GM23338 (cell line): ENCODE measurements at regions not wholly inside any gene's neighbourhood (a gene's known extent, or its start where the extent isn't known, plus 50 kb on each side); places are given as distances from the start of the nearest gene placed in this dataset.

ENCODE experiments used
- ATAC-seq: fragments of 200-7000 bp; cut with Tn5 transposase; 3 replicates; pipeline ENCODE4 v1.9.1; 2020
- DNase-seq: peaks from one replicate; pipeline ENCODE4 v3.0.0-alpha.2; 2015; ENCODE audit warnings: low spot score
- H2AFZ ChIP-seq: fragments of 200-600 bp; sonication (generic); 2 replicates; pipeline ENCODE4 v1.8.0; 2016; ENCODE audit warnings: antibody characterized with exemption, mild to moderate bottlenecking, moderate library complexity
- H3F3A ChIP-seq: fragments of 200-600 bp; sonication (generic); replicated peaks from 2 replicates; pipeline ENCODE4 v1.8.0; 2017; ENCODE audit warnings: antibody characterized with exemption, mixed run types, low read depth
- H3K27ac ChIP-seq: fragments of 200-600 bp; sonication (generic); 2 replicates; pipeline ENCODE4 v1.6.1; 2016; ENCODE audit warnings: low read depth
- H3K27me3 ChIP-seq: fragments of 200-600 bp; sonication (generic); 2 replicates; pipeline ENCODE4 v1.8.0; 2016; ENCODE audit warnings: mild to moderate bottlenecking, mixed run types, moderate library complexity; ENCODE audit not compliant: insufficient read depth
- H3K36me3 ChIP-seq: fragments of 200-600 bp; sonication (generic); 2 replicates; pipeline ENCODE4 v1.8.0; 2016; ENCODE audit warnings: mild to moderate bottlenecking; ENCODE audit not compliant: insufficient read depth
- H3K4me1 ChIP-seq: fragments of 200-600 bp; sonication (generic); 2 replicates; pipeline ENCODE4 v1.8.0; 2016; ENCODE audit warnings: mild to moderate bottlenecking, moderate library complexity; ENCODE audit not compliant: insufficient read depth
- H3K4me2 ChIP-seq: fragments of 200-600 bp; sonication (generic); 2 replicates; pipeline ENCODE4 v1.7.1; 2017; ENCODE audit warnings: mixed run types
- H3K4me3 ChIP-seq: fragments of 200-600 bp; sonication (generic); 2 replicates; pipeline ENCODE4 v1.6.1; 2016; ENCODE audit warnings: mixed run types
- H3K79me2 ChIP-seq: fragments of 200-600 bp; sonication (generic); replicated peaks from 2 replicates; pipeline ENCODE4 v1.8.0; 2017; ENCODE audit warnings: mild to moderate bottlenecking; ENCODE audit not compliant: insufficient read depth
- H3K9me2 ChIP-seq: fragments of 200-600 bp; sonication (generic); 2 replicates; pipeline ENCODE4 v1.8.0; 2017; ENCODE audit not compliant: insufficient read depth
- H4K20me1 ChIP-seq: fragments of 200-600 bp; sonication (generic); replicated peaks from 2 replicates; pipeline ENCODE4 v1.8.0; 2017; ENCODE audit warnings: mild to moderate bottlenecking; ENCODE audit not compliant: insufficient read depth
- H3K27ac Mint-ChIP-seq: 2 replicates; pipeline ENCODE4 v1.8.0; 2020; ENCODE audit warnings: inconsistent platforms, mild to moderate bottlenecking, moderate library complexity, mixed read lengths
- H3K27me3 Mint-ChIP-seq: 3 replicates; pipeline ENCODE4 v1.8.0; 2022; ENCODE audit warnings: low read depth, mild to moderate bottlenecking, moderate library complexity, mixed read lengths, inconsistent platforms; ENCODE audit not compliant: insufficient read depth, poor library complexity
- H3K36me3 Mint-ChIP-seq: 3 replicates; pipeline ENCODE4 v1.8.0; 2021; ENCODE audit warnings: low read depth, mild to moderate bottlenecking, inconsistent platforms, moderate library complexity, mixed read lengths
- H3K4me1 Mint-ChIP-seq: 3 replicates; pipeline ENCODE4 v1.8.0; 2020; ENCODE audit warnings: mild to moderate bottlenecking, inconsistent platforms, mixed read lengths
- H3K4me3 Mint-ChIP-seq: 3 replicates; pipeline ENCODE4 v1.8.0; 2021; ENCODE audit warnings: moderate library complexity, mild to moderate bottlenecking, inconsistent platforms, mixed read lengths
- H3K9me3 Mint-ChIP-seq: 3 replicates; pipeline ENCODE4 v1.8.0; 2020; ENCODE audit warnings: moderate library complexity, mild to moderate bottlenecking, inconsistent platforms, mixed read lengths
- EZH2 ChIP-seq: fragments of 200-600 bp; sonication (generic); IDR thresholded peaks from one replicate; pipeline ENCODE4 v1.8.0; 2017; ENCODE audit warnings: antibody characterized with exemption, mild to moderate bottlenecking, low read depth; ENCODE audit not compliant: unreplicated experiment
- JUNB ChIP-seq: IDR thresholded peaks from one replicate; pipeline ENCODE4 v1.6.1; 2016; ENCODE audit warnings: antibody characterized with exemption; ENCODE audit not compliant: unreplicated experiment
- ZNF114 ChIP-seq: fragments of 250-450 bp; sonication (Bioruptor Pico); IDR thresholded peaks from 2 replicates; pipeline ENCODE4 v1.5.0; 2020; ENCODE audit warnings: mild to moderate bottlenecking, moderate library complexity
- TF ChIP-seq, protein P1 (sequence below), 2 experiments: fragments of 200-600 bp in 1 of 2; sonication (generic) in 1 of 2; conservative IDR thresholded peaks; 2 replicates each; pipeline versions ENCODE4 v1.5.1 to v1.6.1; 2016 to 2017; ENCODE audit warnings: antibody characterized with exemption in 2 of 2, low read depth in 2 of 2, mild to moderate bottlenecking in 2 of 2, moderate library complexity in 1 of 2
- TF ChIP-seq, protein P2 (sequence below): fragments of 250-450 bp; sonication (Bioruptor Pico); IDR thresholded peaks from 2 replicates; pipeline ENCODE4 v1.5.0; 2020; ENCODE audit warnings: mild to moderate bottlenecking, moderate library complexity
- TF ChIP-seq, protein P3 (sequence below): IDR thresholded peaks from one replicate; pipeline ENCODE4 v1.6.1; 2018; ENCODE audit warnings: antibody characterized with exemption; ENCODE audit not compliant: unreplicated experiment

DNA sequence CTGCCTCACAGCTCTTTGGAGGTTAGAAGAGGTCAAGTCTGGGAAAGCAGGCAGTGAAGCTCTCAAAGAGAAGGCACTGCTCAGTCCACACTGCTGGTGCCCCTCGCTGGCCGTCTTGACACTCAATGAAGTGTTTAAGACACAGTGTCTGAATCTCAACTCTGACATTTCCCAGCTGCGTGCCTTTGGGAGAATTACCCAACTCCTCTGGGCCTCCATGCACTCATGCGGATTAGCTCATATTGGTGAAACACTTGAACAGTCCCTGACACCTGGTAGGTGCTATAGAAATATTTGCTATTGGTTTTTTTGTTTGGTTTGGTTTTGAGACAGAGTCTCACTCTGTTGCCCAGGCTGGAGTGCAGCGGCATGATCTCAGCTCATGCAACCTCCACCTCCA is 281.0 kb downstream of the SRBD1 start:
- no peak for DNase-seq
- H3K4me3 ChIP-seq, result no peak overlapping the region
- no peak overlapping the region for H2AFZ ChIP-seq
- Mint-ChIP-seq H3K4me1 (peaks cover 17% of the 10 kb centered on the region), H3K36me3 (peaks cover 2% of the 10 kb centered on the region; the same call in 1 of the 3 replicates), H3K27me3 (peaks cover 4% of the 10 kb centered on the region), H3K4me3 (no peak overlapping the region), H3K9me3 (no peaks in the 10 kb centered on the region; the same call in 2 of the 3 replicates), H3K27ac (no peak overlapping the region)
- H4K20me1 ChIP-seq, result no peaks in the 10 kb centered on the region
- H3K27me3 ChIP-seq, result no peaks in the 10 kb centered on the region
- TF ChIP-seq, protein P1, sequence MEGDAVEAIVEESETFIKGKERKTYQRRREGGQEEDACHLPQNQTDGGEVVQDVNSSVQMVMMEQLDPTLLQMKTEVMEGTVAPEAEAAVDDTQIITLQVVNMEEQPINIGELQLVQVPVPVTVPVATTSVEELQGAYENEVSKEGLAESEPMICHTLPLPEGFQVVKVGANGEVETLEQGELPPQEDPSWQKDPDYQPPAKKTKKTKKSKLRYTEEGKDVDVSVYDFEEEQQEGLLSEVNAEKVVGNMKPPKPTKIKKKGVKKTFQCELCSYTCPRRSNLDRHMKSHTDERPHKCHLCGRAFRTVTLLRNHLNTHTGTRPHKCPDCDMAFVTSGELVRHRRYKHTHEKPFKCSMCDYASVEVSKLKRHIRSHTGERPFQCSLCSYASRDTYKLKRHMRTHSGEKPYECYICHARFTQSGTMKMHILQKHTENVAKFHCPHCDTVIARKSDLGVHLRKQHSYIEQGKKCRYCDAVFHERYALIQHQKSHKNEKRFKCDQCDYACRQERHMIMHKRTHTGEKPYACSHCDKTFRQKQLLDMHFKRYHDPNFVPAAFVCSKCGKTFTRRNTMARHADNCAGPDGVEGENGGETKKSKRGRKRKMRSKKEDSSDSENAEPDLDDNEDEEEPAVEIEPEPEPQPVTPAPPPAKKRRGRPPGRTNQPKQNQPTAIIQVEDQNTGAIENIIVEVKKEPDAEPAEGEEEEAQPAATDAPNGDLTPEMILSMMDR (conservative IDR thresholded peaks at IDR 0.05; ENCODE audit: low read depth in 2 of 2), result no peak
- no peak for ATAC-seq
- no peaks in the 10 kb centered on the region; the same call in 1 of the 2 replicates for H3K4me1 ChIP-seq
- no peaks in the 10 kb centered on the region for H3K79me2 ChIP-seq
- no peak overlapping the region for H3K27ac ChIP-seq
- no peak overlapping the region for H3K4me2 ChIP-seq
- H3K36me3 ChIP-seq, result no peaks in the 10 kb centered on the region
- no peaks in the 10 kb centered on the region for H3F3A ChIP-seq
- H3K9me2 ChIP-seq, result peaks cover 16% of the 10 kb centered on the region

DNA sequence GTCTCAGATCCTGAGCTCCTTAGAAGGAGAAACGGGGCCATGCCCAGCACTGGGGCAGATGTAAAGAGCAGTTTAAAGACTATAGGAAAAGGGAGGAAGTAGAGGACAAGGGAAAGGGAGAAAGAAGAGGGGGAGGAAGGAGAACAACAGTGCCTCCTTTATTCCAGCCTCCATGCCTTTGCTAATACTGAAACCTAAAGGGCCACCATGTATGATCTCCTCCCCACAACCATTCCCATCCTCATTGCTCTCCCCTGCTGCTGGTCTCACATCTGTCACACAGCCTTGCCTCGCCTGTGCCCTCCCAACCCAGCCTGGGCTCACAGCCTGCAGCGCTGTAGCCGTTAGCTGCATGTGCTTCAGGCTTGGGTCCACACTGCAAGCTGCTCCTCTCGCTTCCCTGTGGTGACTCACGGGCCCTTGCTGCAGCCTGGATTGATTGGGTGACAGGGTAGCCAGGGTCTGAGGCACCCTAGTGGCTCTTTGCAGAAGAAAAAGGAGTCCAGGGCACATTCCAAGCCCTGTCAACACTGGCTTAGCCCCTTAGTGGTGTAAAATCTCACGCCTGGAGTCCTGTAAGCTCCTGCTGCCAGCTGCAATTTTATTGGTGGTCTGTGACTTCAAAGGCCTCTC is 281.9 kb downstream of the SRBD1 start:
- Histone ChIP-seq H3K4me1 (no peaks in the 10 kb centered on the region; the same call in 1 of the 2 replicates), H2AFZ (no peak overlapping the region), H3K79me2 (no peaks in the 10 kb centered on the region), H3K27ac (no peak overlapping the region), H3K9me2 (peaks cover 16% of the 10 kb centered on the region), H3K36me3 (no peaks in the 10 kb centered on the region; the same call in 1 of the 2 replicates), H4K20me1 (no peaks in the 10 kb centered on the region), H3K27me3 (no peaks in the 10 kb centered on the region), H3F3A (no peaks in the 10 kb centered on the region), H3K4me2 (no peak overlapping the region), H3K4me3 (no peak overlapping the region)
- no peak for DNase-seq
- Mint-ChIP-seq H3K9me3 (peaks cover 1% of the 10 kb centered on the region), H3K36me3 (peaks cover 2% of the 10 kb centered on the region; the same call in 1 of the 3 replicates), H3K27me3 (peaks cover 4% of the 10 kb centered on the region), H3K4me3 (no peak overlapping the region), H3K27ac (no peak overlapping the region; the same call in 1 of the 2 replicates), H3K4me1 (peaks cover 17% of the 10 kb centered on the region)
- peak; percentile 76 for ATAC-seq
- TF ChIP-seq, protein P2, sequence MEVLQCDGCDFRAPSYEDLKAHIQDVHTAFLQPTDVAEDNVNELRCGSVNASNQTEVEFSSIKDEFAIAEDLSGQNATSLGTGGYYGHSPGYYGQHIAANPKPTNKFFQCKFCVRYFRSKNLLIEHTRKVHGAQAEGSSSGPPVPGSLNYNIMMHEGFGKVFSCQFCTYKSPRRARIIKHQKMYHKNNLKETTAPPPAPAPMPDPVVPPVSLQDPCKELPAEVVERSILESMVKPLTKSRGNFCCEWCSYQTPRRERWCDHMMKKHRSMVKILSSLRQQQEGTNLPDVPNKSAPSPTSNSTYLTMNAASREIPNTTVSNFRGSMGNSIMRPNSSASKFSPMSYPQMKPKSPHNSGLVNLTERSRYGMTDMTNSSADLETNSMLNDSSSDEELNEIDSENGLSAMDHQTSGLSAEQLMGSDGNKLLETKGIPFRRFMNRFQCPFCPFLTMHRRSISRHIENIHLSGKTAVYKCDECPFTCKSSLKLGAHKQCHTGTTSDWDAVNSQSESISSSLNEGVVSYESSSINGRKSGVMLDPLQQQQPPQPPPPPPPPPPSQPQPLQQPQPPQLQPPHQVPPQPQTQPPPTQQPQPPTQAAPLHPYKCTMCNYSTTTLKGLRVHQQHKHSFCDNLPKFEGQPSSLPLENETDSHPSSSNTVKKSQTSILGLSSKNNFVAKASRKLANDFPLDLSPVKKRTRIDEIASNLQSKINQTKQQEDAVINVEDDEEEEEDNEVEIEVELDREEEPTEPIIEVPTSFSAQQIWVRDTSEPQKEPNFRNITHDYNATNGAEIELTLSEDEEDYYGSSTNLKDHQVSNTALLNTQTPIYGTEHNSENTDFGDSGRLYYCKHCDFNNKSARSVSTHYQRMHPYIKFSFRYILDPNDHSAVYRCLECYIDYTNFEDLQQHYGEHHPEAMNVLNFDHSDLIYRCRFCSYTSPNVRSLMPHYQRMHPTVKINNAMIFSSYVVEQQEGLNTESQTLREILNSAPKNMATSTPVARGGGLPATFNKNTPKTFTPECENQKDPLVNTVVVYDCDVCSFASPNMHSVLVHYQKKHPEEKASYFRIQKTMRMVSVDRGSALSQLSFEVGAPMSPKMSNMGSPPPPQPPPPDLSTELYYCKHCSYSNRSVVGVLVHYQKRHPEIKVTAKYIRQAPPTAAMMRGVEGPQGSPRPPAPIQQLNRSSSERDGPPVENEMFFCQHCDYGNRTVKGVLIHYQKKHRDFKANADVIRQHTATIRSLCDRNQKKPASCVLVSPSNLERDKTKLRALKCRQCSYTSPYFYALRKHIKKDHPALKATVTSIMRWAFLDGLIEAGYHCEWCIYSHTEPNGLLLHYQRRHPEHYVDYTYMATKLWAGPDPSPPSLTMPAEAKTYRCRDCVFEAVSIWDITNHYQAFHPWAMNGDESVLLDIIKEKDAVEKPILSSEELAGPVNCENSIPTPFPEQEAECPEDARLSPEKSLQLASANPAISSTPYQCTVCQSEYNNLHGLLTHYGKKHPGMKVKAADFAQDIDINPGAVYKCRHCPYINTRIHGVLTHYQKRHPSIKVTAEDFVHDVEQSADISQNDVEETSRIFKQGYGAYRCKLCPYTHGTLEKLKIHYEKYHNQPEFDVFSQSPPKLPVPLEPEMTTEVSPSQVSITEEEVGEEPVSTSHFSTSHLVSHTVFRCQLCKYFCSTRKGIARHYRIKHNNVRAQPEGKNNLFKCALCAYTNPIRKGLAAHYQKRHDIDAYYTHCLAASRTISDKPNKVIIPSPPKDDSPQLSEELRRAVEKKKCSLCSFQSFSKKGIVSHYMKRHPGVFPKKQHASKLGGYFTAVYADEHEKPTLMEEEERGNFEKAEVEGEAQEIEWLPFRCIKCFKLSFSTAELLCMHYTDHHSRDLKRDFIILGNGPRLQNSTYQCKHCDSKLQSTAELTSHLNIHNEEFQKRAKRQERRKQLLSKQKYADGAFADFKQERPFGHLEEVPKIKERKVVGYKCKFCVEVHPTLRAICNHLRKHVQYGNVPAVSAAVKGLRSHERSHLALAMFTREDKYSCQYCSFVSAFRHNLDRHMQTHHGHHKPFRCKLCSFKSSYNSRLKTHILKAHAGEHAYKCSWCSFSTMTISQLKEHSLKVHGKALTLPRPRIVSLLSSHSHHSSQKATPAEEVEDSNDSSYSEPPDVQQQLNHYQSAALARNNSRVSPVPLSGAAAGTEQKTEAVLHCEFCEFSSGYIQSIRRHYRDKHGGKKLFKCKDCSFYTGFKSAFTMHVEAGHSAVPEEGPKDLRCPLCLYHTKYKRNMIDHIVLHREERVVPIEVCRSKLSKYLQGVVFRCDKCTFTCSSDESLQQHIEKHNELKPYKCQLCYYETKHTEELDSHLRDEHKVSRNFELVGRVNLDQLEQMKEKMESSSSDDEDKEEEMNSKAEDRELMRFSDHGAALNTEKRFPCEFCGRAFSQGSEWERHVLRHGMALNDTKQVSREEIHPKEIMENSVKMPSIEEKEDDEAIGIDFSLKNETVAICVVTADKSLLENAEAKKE (CRISPR knock-in tag), result no peak
- no peak for TF ChIP-seq EZH2
- no peak for TF ChIP-seq JUNB
- TF ChIP-seq, protein P3, sequence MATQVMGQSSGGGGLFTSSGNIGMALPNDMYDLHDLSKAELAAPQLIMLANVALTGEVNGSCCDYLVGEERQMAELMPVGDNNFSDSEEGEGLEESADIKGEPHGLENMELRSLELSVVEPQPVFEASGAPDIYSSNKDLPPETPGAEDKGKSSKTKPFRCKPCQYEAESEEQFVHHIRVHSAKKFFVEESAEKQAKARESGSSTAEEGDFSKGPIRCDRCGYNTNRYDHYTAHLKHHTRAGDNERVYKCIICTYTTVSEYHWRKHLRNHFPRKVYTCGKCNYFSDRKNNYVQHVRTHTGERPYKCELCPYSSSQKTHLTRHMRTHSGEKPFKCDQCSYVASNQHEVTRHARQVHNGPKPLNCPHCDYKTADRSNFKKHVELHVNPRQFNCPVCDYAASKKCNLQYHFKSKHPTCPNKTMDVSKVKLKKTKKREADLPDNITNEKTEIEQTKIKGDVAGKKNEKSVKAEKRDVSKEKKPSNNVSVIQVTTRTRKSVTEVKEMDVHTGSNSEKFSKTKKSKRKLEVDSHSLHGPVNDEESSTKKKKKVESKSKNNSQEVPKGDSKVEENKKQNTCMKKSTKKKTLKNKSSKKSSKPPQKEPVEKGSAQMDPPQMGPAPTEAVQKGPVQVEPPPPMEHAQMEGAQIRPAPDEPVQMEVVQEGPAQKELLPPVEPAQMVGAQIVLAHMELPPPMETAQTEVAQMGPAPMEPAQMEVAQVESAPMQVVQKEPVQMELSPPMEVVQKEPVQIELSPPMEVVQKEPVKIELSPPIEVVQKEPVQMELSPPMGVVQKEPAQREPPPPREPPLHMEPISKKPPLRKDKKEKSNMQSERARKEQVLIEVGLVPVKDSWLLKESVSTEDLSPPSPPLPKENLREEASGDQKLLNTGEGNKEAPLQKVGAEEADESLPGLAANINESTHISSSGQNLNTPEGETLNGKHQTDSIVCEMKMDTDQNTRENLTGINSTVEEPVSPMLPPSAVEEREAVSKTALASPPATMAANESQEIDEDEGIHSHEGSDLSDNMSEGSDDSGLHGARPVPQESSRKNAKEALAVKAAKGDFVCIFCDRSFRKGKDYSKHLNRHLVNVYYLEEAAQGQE, result no peak
- TF ChIP-seq ZNF114, result no peak
- TF ChIP-seq, protein P1 (conservative IDR thresholded peaks at IDR 0.05; ENCODE audit: low read depth in 2 of 2), result no peak
